GM12878 (cell line): ENCODE measurements at regions not wholly inside any gene's neighbourhood (a gene's known extent, or its start where the extent isn't known, plus 50 kb on each side); places are given as distances from the start of the nearest gene placed in this dataset.

Experiments
- MYC ChIP-seq: IDR thresholded peaks from 2 replicates; pipeline ENCODE4 v1.6.1; 2011; ENCODE audit warnings: mild to moderate bottlenecking, low read length, moderate library complexity, inconsistent platforms; ENCODE audit not compliant: insufficient read depth, insufficient replicate concordance, insufficient read length, severe bottlenecking
- TF ChIP-seq, protein P1 (sequence below): IDR thresholded peaks from 2 replicates; pipeline ENCODE4 v1.6.1; 2012; ENCODE audit warnings: improper control_type of control experiment, low read depth, low read length; ENCODE audit not compliant: insufficient replicate concordance
- TF ChIP-seq, protein P2 (sequence below): IDR thresholded peaks from 2 replicates; pipeline ENCODE4 v1.6.1; 2011; ENCODE audit warnings: low read depth, mild to moderate bottlenecking, low read length, moderate library complexity, borderline replicate concordance; ENCODE audit errors: extremely low read depth
- TF ChIP-seq, protein P3 (sequence below): IDR thresholded peaks from 2 replicates; pipeline ENCODE4 v1.6.1; 2011; ENCODE audit warnings: mild to moderate bottlenecking, low read depth, low read length, moderate library complexity; ENCODE audit not compliant: insufficient replicate concordance
- TF ChIP-seq, protein P4 (sequence below): fragments of 450-650 bp; conservative IDR thresholded peaks from 2 replicates; pipeline ENCODE4 v1.6.1; 2017; ENCODE audit warnings: mild to moderate bottlenecking, moderate library complexity

DNA sequence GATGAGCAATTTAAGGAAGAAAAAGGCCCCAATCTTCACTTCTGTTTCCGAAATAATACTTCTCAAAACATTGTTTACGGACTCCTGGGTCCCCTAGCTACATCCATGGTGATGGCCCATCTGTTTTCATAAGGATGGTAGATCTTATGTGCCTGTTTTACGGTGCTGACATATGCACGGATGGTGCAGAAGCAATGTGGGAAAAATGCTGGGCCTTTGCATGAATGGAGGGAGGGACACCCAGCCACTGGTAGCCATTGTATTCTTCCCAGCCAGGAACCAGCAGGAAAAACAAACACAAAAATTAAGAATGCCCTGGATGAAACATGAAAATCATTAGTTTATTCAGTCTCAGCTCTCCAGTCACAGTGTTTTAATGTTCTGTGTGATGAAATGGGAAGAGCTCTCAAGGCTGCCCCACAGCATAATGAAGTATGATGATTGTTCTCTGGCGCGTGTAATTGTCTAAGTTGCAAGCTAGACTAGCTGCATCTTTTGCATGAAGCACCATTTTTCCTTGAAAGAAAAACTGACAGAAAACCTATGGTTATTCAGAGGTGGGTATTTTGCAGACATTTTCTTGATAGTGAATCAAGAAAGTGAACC is 1201.1 kb upstream of the SLC10A2 start (continued):
- TF ChIP-seq, protein P1, sequence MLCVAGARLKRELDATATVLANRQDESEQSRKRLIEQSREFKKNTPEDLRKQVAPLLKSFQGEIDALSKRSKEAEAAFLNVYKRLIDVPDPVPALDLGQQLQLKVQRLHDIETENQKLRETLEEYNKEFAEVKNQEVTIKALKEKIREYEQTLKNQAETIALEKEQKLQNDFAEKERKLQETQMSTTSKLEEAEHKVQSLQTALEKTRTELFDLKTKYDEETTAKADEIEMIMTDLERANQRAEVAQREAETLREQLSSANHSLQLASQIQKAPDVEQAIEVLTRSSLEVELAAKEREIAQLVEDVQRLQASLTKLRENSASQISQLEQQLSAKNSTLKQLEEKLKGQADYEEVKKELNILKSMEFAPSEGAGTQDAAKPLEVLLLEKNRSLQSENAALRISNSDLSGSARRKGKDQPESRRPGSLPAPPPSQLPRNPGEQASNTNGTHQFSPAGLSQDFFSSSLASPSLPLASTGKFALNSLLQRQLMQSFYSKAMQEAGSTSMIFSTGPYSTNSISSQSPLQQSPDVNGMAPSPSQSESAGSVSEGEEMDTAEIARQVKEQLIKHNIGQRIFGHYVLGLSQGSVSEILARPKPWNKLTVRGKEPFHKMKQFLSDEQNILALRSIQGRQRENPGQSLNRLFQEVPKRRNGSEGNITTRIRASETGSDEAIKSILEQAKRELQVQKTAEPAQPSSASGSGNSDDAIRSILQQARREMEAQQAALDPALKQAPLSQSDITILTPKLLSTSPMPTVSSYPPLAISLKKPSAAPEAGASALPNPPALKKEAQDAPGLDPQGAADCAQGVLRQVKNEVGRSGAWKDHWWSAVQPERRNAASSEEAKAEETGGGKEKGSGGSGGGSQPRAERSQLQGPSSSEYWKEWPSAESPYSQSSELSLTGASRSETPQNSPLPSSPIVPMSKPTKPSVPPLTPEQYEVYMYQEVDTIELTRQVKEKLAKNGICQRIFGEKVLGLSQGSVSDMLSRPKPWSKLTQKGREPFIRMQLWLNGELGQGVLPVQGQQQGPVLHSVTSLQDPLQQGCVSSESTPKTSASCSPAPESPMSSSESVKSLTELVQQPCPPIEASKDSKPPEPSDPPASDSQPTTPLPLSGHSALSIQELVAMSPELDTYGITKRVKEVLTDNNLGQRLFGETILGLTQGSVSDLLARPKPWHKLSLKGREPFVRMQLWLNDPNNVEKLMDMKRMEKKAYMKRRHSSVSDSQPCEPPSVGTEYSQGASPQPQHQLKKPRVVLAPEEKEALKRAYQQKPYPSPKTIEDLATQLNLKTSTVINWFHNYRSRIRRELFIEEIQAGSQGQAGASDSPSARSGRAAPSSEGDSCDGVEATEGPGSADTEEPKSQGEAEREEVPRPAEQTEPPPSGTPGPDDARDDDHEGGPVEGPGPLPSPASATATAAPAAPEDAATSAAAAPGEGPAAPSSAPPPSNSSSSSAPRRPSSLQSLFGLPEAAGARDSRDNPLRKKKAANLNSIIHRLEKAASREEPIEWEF, result no peak
- TF ChIP-seq, protein P2, sequence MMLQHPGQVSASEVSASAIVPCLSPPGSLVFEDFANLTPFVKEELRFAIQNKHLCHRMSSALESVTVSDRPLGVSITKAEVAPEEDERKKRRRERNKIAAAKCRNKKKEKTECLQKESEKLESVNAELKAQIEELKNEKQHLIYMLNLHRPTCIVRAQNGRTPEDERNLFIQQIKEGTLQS, result no peak
- TF ChIP-seq MYC, result no peak
- TF ChIP-seq, protein P3, sequence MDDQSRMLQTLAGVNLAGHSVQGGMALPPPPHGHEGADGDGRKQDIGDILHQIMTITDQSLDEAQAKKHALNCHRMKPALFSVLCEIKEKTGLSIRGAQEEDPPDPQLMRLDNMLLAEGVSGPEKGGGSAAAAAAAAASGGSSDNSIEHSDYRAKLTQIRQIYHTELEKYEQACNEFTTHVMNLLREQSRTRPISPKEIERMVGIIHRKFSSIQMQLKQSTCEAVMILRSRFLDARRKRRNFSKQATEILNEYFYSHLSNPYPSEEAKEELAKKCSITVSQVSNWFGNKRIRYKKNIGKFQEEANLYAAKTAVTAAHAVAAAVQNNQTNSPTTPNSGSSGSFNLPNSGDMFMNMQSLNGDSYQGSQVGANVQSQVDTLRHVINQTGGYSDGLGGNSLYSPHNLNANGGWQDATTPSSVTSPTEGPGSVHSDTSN, result no peak
- TF ChIP-seq, protein P4, sequence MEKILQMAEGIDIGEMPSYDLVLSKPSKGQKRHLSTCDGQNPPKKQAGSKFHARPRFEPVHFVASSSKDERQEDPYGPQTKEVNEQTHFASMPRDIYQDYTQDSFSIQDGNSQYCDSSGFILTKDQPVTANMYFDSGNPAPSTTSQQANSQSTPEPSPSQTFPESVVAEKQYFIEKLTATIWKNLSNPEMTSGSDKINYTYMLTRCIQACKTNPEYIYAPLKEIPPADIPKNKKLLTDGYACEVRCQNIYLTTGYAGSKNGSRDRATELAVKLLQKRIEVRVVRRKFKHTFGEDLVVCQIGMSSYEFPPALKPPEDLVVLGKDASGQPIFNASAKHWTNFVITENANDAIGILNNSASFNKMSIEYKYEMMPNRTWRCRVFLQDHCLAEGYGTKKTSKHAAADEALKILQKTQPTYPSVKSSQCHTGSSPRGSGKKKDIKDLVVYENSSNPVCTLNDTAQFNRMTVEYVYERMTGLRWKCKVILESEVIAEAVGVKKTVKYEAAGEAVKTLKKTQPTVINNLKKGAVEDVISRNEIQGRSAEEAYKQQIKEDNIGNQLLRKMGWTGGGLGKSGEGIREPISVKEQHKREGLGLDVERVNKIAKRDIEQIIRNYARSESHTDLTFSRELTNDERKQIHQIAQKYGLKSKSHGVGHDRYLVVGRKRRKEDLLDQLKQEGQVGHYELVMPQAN, result no peak
